Gastroesophageal sphincter (tissue), 4 donors: ENCODE measurements at regions not wholly inside any gene's neighbourhood (a gene's known extent, or its start where the extent isn't known, plus 50 kb on each side); places are given as distances from the start of the nearest gene placed in this dataset.
"Not testable (repeated sequence)": the region's sequence is repeated elsewhere in the genome, so short reads cannot be mapped to it uniquely, and the experiment has no call there.

Source experiments
- ATAC-seq: fragments of 150-250 bp; one replicate; pipeline ENCODE4 v1.9.1; 2016; ENCODE audit warnings: mild to moderate bottlenecking, moderate library complexity
- H3K27ac ChIP-seq, 4 donors: fragments of 200-600 bp; sonication (generic) in 3 of 4; 1 replicate in 3 of 4; 2 replicates in 1 of 4; pipeline ENCODE4 v1.5.1; 2016 to 2019
- H3K27me3 ChIP-seq: fragments of 200-600 bp; sonication (generic); one replicate; pipeline ENCODE4 v1.5.1; 2019
- H3K36me3 ChIP-seq, 2 donors: fragments of 200-600 bp; sonication (generic); one replicate each; pipeline ENCODE4 v1.5.1; 2019; ENCODE audit warnings: control low read depth in 1 of 2
- H3K4me1 ChIP-seq, 3 donors: fragments of 200-600 bp; sonication (generic); 1 replicate in 2 of 3; 2 replicates in 1 of 3; pipeline ENCODE4 v1.5.1; 2016 to 2019; ENCODE audit warnings: control low read depth in 2 of 3
- H3K4me3 ChIP-seq, 2 donors: fragments of 200-600 bp; sonication (generic); one replicate each; pipeline ENCODE4 v1.5.1; 2019; ENCODE audit warnings: mild to moderate bottlenecking in 1 of 2, moderate library complexity in 1 of 2
- H3K9me3 ChIP-seq, 3 donors: fragments of 200-600 bp; sonication (generic); one replicate each; pipeline ENCODE4 v1.5.1; 2017 to 2019; ENCODE audit warnings: control low read depth in 2 of 3
- CTCF ChIP-seq, 4 experiments: fragments of 200-600 bp in 2 of 4; fragments of 450-650 bp in 2 of 4; sonication (generic) in 1 of 4; IDR thresholded peaks; one replicate each; pipeline ENCODE4 v1.5.1; 2017 to 2019; ENCODE audit warnings: antibody characterized with exemption in 4 of 4, mild to moderate bottlenecking in 2 of 4, moderate library complexity in 2 of 4
- EP300 ChIP-seq: sonication (generic); formaldehyde crosslinking; IDR thresholded peaks from one replicate; pipeline ENCODE4 v1.6.1; 2017; ENCODE audit warnings: antibody characterized with exemption, mild to moderate bottlenecking
- POLR2A ChIP-seq, 2 donors: fragments of 450-650 bp; IDR thresholded peaks; one replicate each; pipeline ENCODE4 v1.6.1; 2017; ENCODE audit warnings: antibody characterized with exemption in 2 of 2, mild to moderate bottlenecking in 2 of 2, moderate library complexity in 1 of 2
- POLR2AphosphoS5 ChIP-seq: sonication (generic); formaldehyde crosslinking; IDR thresholded peaks from one replicate; pipeline ENCODE4 v1.6.1; 2017; ENCODE audit warnings: antibody characterized with exemption
- WGBS, 2 donors: methylation state at CpG; one replicate each; pipeline ENCODE4 v1.1.5; 2018; ENCODE audit warnings: low coverage in 1 of 2; 5-methylcytosine and 5-hydroxymethylcytosine counted together

GRCh38 chr2:113337809-113338208 lies 59.1 kb upstream of the PAX8 start:
- Histone ChIP-seq H3K4me1 (peaks cover 0 to 6% (median 0%) of the 10 kb centered on the region in 3 donors), H3K27me3 (no peaks in the 10 kb centered on the region), H3K36me3 (no peaks in the 10 kb centered on the region), H3K9me3 (no peaks in the 10 kb centered on the region), H3K27ac (no peak overlapping the region), H3K4me3 (no peak overlapping the region)
- peak; percentile 48 for ATAC-seq
- 27 to 80% methylated on average over 1 to 2 of the region's 5 CpGs for WGBS, 2 donors
- TF ChIP-seq POLR2AphosphoS5 (no peak), CTCF (IDR thresholded peaks at IDR 0.05) (no peak), POLR2A (IDR thresholded peaks at IDR 0.05) (no peak), EP300 (no peak)

- 47 to 50% methylated on average over 3 of the region's 3 CpGs for WGBS, 2 donors
- H3K27ac ChIP-seq, H3K27me3 ChIP-seq, H3K9me3 ChIP-seq, H3K36me3 ChIP-seq, H3K4me1 ChIP-seq, H3K4me3 ChIP-seq: not testable (repeated sequence)
- peak; percentile 56 for ATAC-seq
Measured at GRCh38 chr2:113336040-113336439, 57.3 kb upstream of the PAX8 start.

GRCh38 chr2:113334147-113334546 lies 55.4 kb upstream of the PAX8 start:
- no peak for ATAC-seq
- H3K4me3 ChIP-seq, result no peak overlapping the region
- H3K27ac ChIP-seq, result no peak overlapping the region
- peaks cover 0 to 10% (median 0%) of the 10 kb centered on the region in 3 donors for H3K4me1 ChIP-seq
- no peaks in the 10 kb centered on the region for H3K9me3 ChIP-seq
- H3K27me3 ChIP-seq, result no peaks in the 10 kb centered on the region
- no peaks in the 10 kb centered on the region for H3K36me3 ChIP-seq
- no peak for TF ChIP-seq POLR2A (IDR thresholded peaks at IDR 0.05)
- no peak for TF ChIP-seq EP300
- TF ChIP-seq POLR2AphosphoS5, result no peak
- TF ChIP-seq CTCF (IDR thresholded peaks at IDR 0.05), result no peak
- WGBS, 2 donors, result 48 to 53% methylated on average over 4 to 5 of the region's 5 CpGs

- WGBS, 2 donors, result 83% methylated on average over 3 to 5 of the region's 5 CpGs
- ATAC-seq, H3K9me3 ChIP-seq, H3K27ac ChIP-seq, H3K27me3 ChIP-seq, H3K4me3 ChIP-seq, H3K36me3 ChIP-seq: not testable (repeated sequence)
- peaks cover 0 to 11% (median 0%) of the 10 kb centered on the region in 3 donors for H3K4me1 ChIP-seq
Measured at GRCh38 chr2:113333735-113334134, 55.0 kb upstream of the PAX8 start.

GRCh38 chr2:113330060-113330767 lies 51.5 kb upstream of the PAX8 start:
- not testable (repeated sequence) for H3K4me3 ChIP-seq, H3K27me3 ChIP-seq, ATAC-seq, H3K36me3 ChIP-seq, H3K9me3 ChIP-seq
- H3K27ac ChIP-seq, result peak overlapping the region in 1 of 4 donors; percentile 48
- 73 to 85% methylated on average over 4 to 5 of the region's 5 CpGs for WGBS, 2 donors
- H3K4me1 ChIP-seq, result peaks cover 0 to 11% (median 0%) of the 10 kb centered on the region in 3 donors

GRCh38 chr2:113328973-113329372 lies 50.3 kb upstream of the PAX8 start:
- ATAC-seq, result peak; percentile 61
- Histone ChIP-seq H3K4me1 (peaks cover 0 to 21% (median 0%) of the 10 kb centered on the region in 3 donors), H3K27ac (peak overlapping the region in 3 of 4 donors; percentile 48 to 72 (median 55))
- H3K27me3 ChIP-seq, H3K36me3 ChIP-seq, H3K4me3 ChIP-seq, H3K9me3 ChIP-seq: not testable (repeated sequence)
- WGBS, 2 donors, result 56 to 59% methylated on average over 8 to 9 of the region's 9 CpGs
- TF ChIP-seq POLR2AphosphoS5, result peak; percentile 29

GRCh38 chr2:113328572-113328971 lies 49.9 kb upstream of the PAX8 start:
- peak overlapping the region in 3 of 4 donors; percentile 48 to 72 (median 55) for H3K27ac ChIP-seq
- ATAC-seq, H3K4me3 ChIP-seq, H3K27me3 ChIP-seq, H3K9me3 ChIP-seq, H3K36me3 ChIP-seq: not testable (repeated sequence)
- 83 to 100% methylated on average over 1 of the region's 1 CpG for WGBS, 2 donors
- H3K4me1 ChIP-seq, result peaks cover 0 to 21% (median 0%) of the 10 kb centered on the region in 3 donors
